ENCODE measurements at regions not wholly inside any gene's neighbourhood (a gene's known extent, or its start where the extent isn't known, plus 50 kb on each side); places are given as distances from the start of the nearest gene placed in this dataset.

- Mint-ChIP-seq H3K4me3 (ENCODE audit: unreplicated experiment) (no peak overlapping the region), H3K4me1 (ENCODE audit: insufficient read depth, unreplicated experiment) (no peaks in the 10 kb centered on the region)
- CTCF ChIA-PET, result no interaction called here
Observed at GRCh38 chr7:15832996-15833395, 146.5 kb upstream of the MEOX2 start.

GRCh38 chr7:15831606-15832005 is 145.1 kb upstream of the MEOX2 start:
- Mint-ChIP-seq H3K4me3 (ENCODE audit: unreplicated experiment) (no peak overlapping the region), H3K4me1 (ENCODE audit: insufficient read depth, unreplicated experiment) (no peaks in the 10 kb centered on the region), H3K27ac (ENCODE audit: low read depth, unreplicated experiment) (no peak overlapping the region), H3K36me3 (ENCODE audit: insufficient read depth, unreplicated experiment) (no peaks in the 10 kb centered on the region), H3K27me3 (ENCODE audit: insufficient read depth, unreplicated experiment) (peaks cover 31% of the 10 kb centered on the region), H3K9me3 (ENCODE audit: unreplicated experiment) (no peaks in the 10 kb centered on the region)
- intact Hi-C loops (cut with micrococcal nuclease), result no loop called here
- TF ChIP-seq CTCF (IDR thresholded peaks at IDR 0.05; ENCODE audit: unreplicated experiment), result no peak
- DNase-seq (ENCODE audit: unreplicated experiment), result no peak
- POLR2A ChIA-PET, result no interaction called here
- no TSS peak for BruUV-seq (replicated peaks)
- CTCF ChIA-PET, result no interaction called here

More at GRCh38 chr7:15832996-15833395, 146.5 kb upstream of the MEOX2 start:
- intact Hi-C loops (cut with micrococcal nuclease), result no loop called here
- TF ChIP-seq CTCF (IDR thresholded peaks at IDR 0.05; ENCODE audit: unreplicated experiment), result no peak
- peaks cover 31% of the 10 kb centered on the region for H3K27me3 Mint-ChIP-seq (ENCODE audit: insufficient read depth, unreplicated experiment)
- POLR2A ChIA-PET, result no interaction called here
- no peaks in the 10 kb centered on the region for H3K36me3 Mint-ChIP-seq (ENCODE audit: insufficient read depth, unreplicated experiment)
- no TSS peak for BruUV-seq (replicated peaks)
- H3K27ac Mint-ChIP-seq (ENCODE audit: low read depth, unreplicated experiment), result no peak overlapping the region
- no peaks in the 10 kb centered on the region for H3K9me3 Mint-ChIP-seq (ENCODE audit: unreplicated experiment)
- no peak for DNase-seq (ENCODE audit: unreplicated experiment)

GRCh38 chr7:15829691-15830090 is 143.2 kb upstream of the MEOX2 start:
- intact Hi-C loops (cut with micrococcal nuclease), result no loop called here
- BruUV-seq (replicated peaks), result no TSS peak
- CTCF ChIA-PET, result no interaction called here
- Mint-ChIP-seq H3K27ac (ENCODE audit: low read depth, unreplicated experiment) (no peak overlapping the region), H3K36me3 (ENCODE audit: insufficient read depth, unreplicated experiment) (peaks cover 7% of the 10 kb centered on the region), H3K9me3 (ENCODE audit: unreplicated experiment) (no peaks in the 10 kb centered on the region), H3K27me3 (ENCODE audit: insufficient read depth, unreplicated experiment) (peaks cover 21% of the 10 kb centered on the region), H3K4me3 (ENCODE audit: unreplicated experiment) (no peak overlapping the region), H3K4me1 (ENCODE audit: insufficient read depth, unreplicated experiment) (no peaks in the 10 kb centered on the region)
- no peak for TF ChIP-seq CTCF (IDR thresholded peaks at IDR 0.05; ENCODE audit: unreplicated experiment)
- POLR2A ChIA-PET, result no interaction called here
- DNase-seq (ENCODE audit: unreplicated experiment), result no peak

GRCh38 chr7:15828881-15829280 is 142.4 kb upstream of the MEOX2 start:
- H3K9me3 Mint-ChIP-seq (ENCODE audit: unreplicated experiment), result no peaks in the 10 kb centered on the region
- peaks cover 7% of the 10 kb centered on the region for H3K36me3 Mint-ChIP-seq (ENCODE audit: insufficient read depth, unreplicated experiment)
- ChIA-PET CTCF (interaction anchor here (0.6 to 0.7 kb wide), 3 partner anchors 18 to 807 kb away, joined by 3 read pairs; no protein-coding TSS in a partner anchor), POLR2A (no interaction called here)
- no peak for TF ChIP-seq CTCF (IDR thresholded peaks at IDR 0.05; ENCODE audit: unreplicated experiment)
- intact Hi-C loops (cut with micrococcal nuclease), result no loop called here
- no TSS peak for BruUV-seq (replicated peaks)
- H3K4me1 Mint-ChIP-seq (ENCODE audit: insufficient read depth, unreplicated experiment), result no peaks in the 10 kb centered on the region
- no peak overlapping the region for H3K27ac Mint-ChIP-seq (ENCODE audit: low read depth, unreplicated experiment)
- H3K4me3 Mint-ChIP-seq (ENCODE audit: unreplicated experiment), result no peak overlapping the region
- peaks cover 13% of the 10 kb centered on the region for H3K27me3 Mint-ChIP-seq (ENCODE audit: insufficient read depth, unreplicated experiment)
- DNase-seq (ENCODE audit: unreplicated experiment), result no peak
